HEK293 (cell line): ENCODE measurements at regions not wholly inside any gene's neighbourhood (a gene's known extent, or its start where the extent isn't known, plus 50 kb on each side); places are given as distances from the start of the nearest gene placed in this dataset.

ENCODE experiments used
- CTCF ChIA-PET: fragments of 350-600 bp; formaldehyde crosslinking; extraction: SDS; loops from one replicate; lab custom pipeline; 2021; ENCODE audit warnings: antibody characterized with exemption; lab: Yijun Ruan, JAX
- POLR2A ChIA-PET: fragments of 300-600 bp; formaldehyde crosslinking; extraction: SDS; loops from one replicate; lab custom pipeline; 2020; ENCODE audit warnings: antibody characterized with exemption, inconsistent platforms; lab: Yijun Ruan, JAX
- H3K27ac ChIP-seq: fragments of 200-500 bp; sonication (Bioruptor generic); 2 replicates; pipeline ENCODE4 v1.5.1; 2014; ENCODE audit warnings: low read depth, low read length, control low read depth, inconsistent platforms; ENCODE audit errors: extremely low read depth
- H3K36me3 ChIP-seq, 2 experiments: fragments of 200-500 bp in 1 of 2; sonication (Bioruptor generic) in 1 of 2; 1 replicate in 1 of 2; 2 replicates in 1 of 2; pipeline ENCODE4 v1.5.1; 2014 to 2017; ENCODE audit warnings: inconsistent platforms in 2 of 2, low read length in 2 of 2; ENCODE audit not compliant: control insufficient read depth in 2 of 2, insufficient read depth in 1 of 2
- H3K4me1 ChIP-seq: fragments of 200-500 bp; sonication (Bioruptor generic); 2 replicates; pipeline ENCODE4 v1.5.1; 2014; ENCODE audit warnings: mild to moderate bottlenecking, low read length, inconsistent platforms; ENCODE audit not compliant: control insufficient read depth, insufficient read depth
- H3K4me3 ChIP-seq: 2 replicates; pipeline ENCODE4 v1.5.1; 2011; ENCODE audit warnings: low read depth, mild to moderate bottlenecking, control low read depth, low read length, moderate library complexity
- H3K9me3 ChIP-seq: fragments of 200-500 bp; sonication (Bioruptor generic); 2 replicates; pipeline ENCODE4 v1.5.1; 2014; ENCODE audit warnings: low read depth, low read length, inconsistent platforms; ENCODE audit not compliant: control insufficient read depth, insufficient read depth
- CTCF ChIP-seq: fragments of 450-650 bp; formaldehyde crosslinking; IDR thresholded peaks from 2 replicates; pipeline ENCODE4 v1.5.1; 2016; ENCODE audit warnings: missing biosample characterization, missing genetic modification characterization
- KLF1 ChIP-seq: fragments of 450-650 bp; formaldehyde crosslinking; IDR thresholded peaks from 2 replicates; pipeline ENCODE4 v1.5.1; 2016; ENCODE audit warnings: missing biosample characterization, missing genetic modification characterization
- KLF9 ChIP-seq: fragments of 450-650 bp; formaldehyde crosslinking; IDR thresholded peaks from 2 replicates; pipeline ENCODE4 v1.5.1; 2016; ENCODE audit warnings: missing biosample characterization, missing genetic modification characterization, low read depth
- OSR2 ChIP-seq: fragments of 450-650 bp; formaldehyde crosslinking; IDR thresholded peaks from 2 replicates; pipeline ENCODE4 v1.5.1; 2016; ENCODE audit warnings: missing biosample characterization, missing genetic modification characterization
- REPIN1 ChIP-seq: fragments of 450-650 bp; formaldehyde crosslinking; IDR thresholded peaks from 2 replicates; pipeline ENCODE4 v1.5.1; 2017; ENCODE audit warnings: missing biosample characterization, missing genetic modification characterization, low read depth
- ZNF114 ChIP-seq: fragments of 450-650 bp; formaldehyde crosslinking; IDR thresholded peaks from 2 replicates; pipeline ENCODE4 v1.5.0; 2017; ENCODE audit warnings: missing biosample characterization, missing genetic modification characterization
- ZNF16 ChIP-seq: fragments of 450-650 bp; formaldehyde crosslinking; IDR thresholded peaks from 2 replicates; pipeline ENCODE4 v1.5.1; 2016; ENCODE audit warnings: low read depth, missing biosample characterization, missing genetic modification characterization
- ZNF174 ChIP-seq: fragments of 450-650 bp; formaldehyde crosslinking; IDR thresholded peaks from 2 replicates; pipeline ENCODE4 v1.5.0; 2017; ENCODE audit warnings: missing biosample characterization, mild to moderate bottlenecking, missing genetic modification characterization
- ZNF2 ChIP-seq: fragments of 450-650 bp; formaldehyde crosslinking; IDR thresholded peaks from 2 replicates; pipeline ENCODE4 v1.5.1; 2016; ENCODE audit warnings: missing biosample characterization, missing genetic modification characterization
- ZNF214 ChIP-seq: fragments of 450-650 bp; formaldehyde crosslinking; IDR thresholded peaks from 2 replicates; pipeline ENCODE4 v1.5.1; 2017; ENCODE audit warnings: missing biosample characterization, mild to moderate bottlenecking, missing genetic modification characterization, borderline replicate concordance
- ZNF221 ChIP-seq: fragments of 450-650 bp; formaldehyde crosslinking; IDR thresholded peaks from 2 replicates; pipeline ENCODE4 v1.5.1; 2017; ENCODE audit warnings: missing biosample characterization, missing genetic modification characterization, borderline replicate concordance
- ZNF324 ChIP-seq: fragments of 450-650 bp; formaldehyde crosslinking; IDR thresholded peaks from 2 replicates; pipeline ENCODE4 v1.5.1; 2016; ENCODE audit warnings: missing biosample characterization, missing genetic modification characterization
- ZNF596 ChIP-seq: fragments of 450-650 bp; IDR thresholded peaks from 2 replicates; pipeline ENCODE4 v1.5.0; 2018; ENCODE audit warnings: missing biosample characterization, mild to moderate bottlenecking, missing genetic modification characterization, moderate library complexity
- ZNF610 ChIP-seq: fragments of 450-650 bp; formaldehyde crosslinking; IDR thresholded peaks from 2 replicates; pipeline ENCODE4 v1.5.1; 2016; ENCODE audit warnings: missing biosample characterization, missing genetic modification characterization, borderline replicate concordance
- ZNF624 ChIP-seq: fragments of 450-650 bp; formaldehyde crosslinking; IDR thresholded peaks from 2 replicates; pipeline ENCODE4 v1.5.1; 2017; ENCODE audit warnings: missing biosample characterization, missing genetic modification characterization
- ZNF704 ChIP-seq: fragments of 450-650 bp; formaldehyde crosslinking; IDR thresholded peaks from 2 replicates; pipeline ENCODE4 v1.5.1; 2016; ENCODE audit warnings: missing biosample characterization, missing genetic modification characterization
- ZNF707 ChIP-seq: fragments of 450-650 bp; formaldehyde crosslinking; IDR thresholded peaks from 2 replicates; pipeline ENCODE4 v1.5.1; 2016; ENCODE audit warnings: missing biosample characterization, missing genetic modification characterization
- ZNF768 ChIP-seq: fragments of 450-650 bp; formaldehyde crosslinking; IDR thresholded peaks from 2 replicates; pipeline ENCODE4 v1.5.1; 2018; ENCODE audit warnings: missing biosample characterization, mild to moderate bottlenecking, missing genetic modification characterization
- TF ChIP-seq, protein P1 (sequence below): fragments of 450-650 bp; formaldehyde crosslinking; IDR thresholded peaks from 2 replicates; pipeline ENCODE4 v1.5.1; 2016; ENCODE audit warnings: missing biosample characterization, missing genetic modification characterization
- TF ChIP-seq, protein P2 (sequence below): fragments of 450-650 bp; formaldehyde crosslinking; IDR thresholded peaks from 2 replicates; pipeline ENCODE4 v1.5.1; 2016; ENCODE audit warnings: missing biosample characterization, missing genetic modification characterization
- TF ChIP-seq, protein P3 (sequence below): fragments of 450-650 bp; formaldehyde crosslinking; IDR thresholded peaks from 2 replicates; pipeline ENCODE4 v1.5.1; 2016; ENCODE audit warnings: missing biosample characterization, missing genetic modification characterization

DNA sequence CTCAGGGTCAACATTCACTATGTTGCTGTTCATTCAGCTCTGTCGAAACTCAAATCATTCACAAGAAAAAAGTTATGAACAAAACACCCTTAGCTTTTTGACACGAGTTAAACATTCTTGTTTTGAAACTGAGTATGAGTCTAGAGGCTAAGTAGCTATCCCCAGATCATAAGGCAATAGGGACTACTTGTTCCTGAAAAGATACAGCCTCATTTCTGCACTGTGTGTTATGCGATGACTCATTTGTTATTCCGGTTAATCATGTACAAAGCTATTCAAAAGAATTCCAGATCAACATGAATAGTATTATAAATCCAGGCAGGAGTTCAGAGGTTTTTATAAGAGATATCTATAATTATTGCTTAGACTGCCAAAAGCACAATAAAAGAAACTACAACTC is 908.0 kb downstream of the QKI start:
- no peak overlapping the region for H3K27ac ChIP-seq

DNA sequence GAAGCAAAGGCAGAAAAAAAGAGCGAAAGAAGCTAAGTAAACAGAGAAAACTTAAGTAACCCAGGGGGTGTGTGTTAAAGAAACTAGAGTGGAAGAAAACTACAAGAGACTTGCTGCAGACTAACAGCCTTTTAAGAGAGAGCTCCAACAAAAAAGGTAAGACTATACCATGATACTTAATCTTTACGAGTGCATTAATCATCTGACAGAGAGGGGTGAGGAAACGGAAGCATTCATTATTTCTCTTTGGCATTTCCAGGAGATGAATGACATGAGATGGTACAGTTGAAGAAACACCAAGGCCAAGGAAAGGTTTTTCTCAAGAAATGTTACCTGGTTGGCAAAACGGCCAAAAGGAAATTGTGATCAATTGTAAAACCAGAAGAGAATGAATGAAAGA is 906.8 kb downstream of the QKI start:
- POLR2A ChIA-PET, result no interaction called here
- no peaks in the 10 kb centered on the region for H3K4me1 ChIP-seq
- TF ChIP-seq, protein P1, sequence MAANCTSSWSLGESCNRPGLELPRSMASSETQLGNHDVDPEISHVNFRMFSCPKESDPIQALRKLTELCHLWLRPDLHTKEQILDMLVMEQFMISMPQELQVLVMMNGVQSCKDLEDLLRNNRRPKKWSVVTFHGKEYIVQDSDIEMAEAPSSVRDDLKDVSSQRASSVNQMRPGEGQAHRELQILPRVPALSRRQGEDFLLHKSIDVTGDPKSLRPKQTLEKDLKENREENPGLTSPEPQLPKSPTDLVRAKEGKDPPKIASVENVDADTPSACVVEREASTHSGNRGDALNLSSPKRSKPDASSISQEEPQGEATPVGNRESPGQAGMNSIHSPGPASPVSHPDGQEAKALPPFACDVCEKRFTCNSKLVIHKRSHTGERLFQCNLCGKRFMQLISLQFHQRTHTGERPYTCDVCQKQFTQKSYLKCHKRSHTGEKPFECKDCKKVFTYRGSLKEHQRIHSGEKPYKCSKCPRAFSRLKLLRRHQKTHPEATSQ (tag by site-specific recombination), result no peak
- TF ChIP-seq ZNF2 (tag by site-specific recombination) (no peak), ZNF610 (tag by site-specific recombination) (no peak), ZNF324 (no peak), CTCF (tag by site-specific recombination) (no peak), OSR2 (tag by site-specific recombination) (no peak), ZNF16 (no peak), ZNF114 (tag by site-specific recombination) (no peak), ZNF596 (tag by site-specific recombination) (no peak), REPIN1 (tag by site-specific recombination) (no peak), ZNF221 (tag by site-specific recombination) (no peak)
- TF ChIP-seq, protein P2, sequence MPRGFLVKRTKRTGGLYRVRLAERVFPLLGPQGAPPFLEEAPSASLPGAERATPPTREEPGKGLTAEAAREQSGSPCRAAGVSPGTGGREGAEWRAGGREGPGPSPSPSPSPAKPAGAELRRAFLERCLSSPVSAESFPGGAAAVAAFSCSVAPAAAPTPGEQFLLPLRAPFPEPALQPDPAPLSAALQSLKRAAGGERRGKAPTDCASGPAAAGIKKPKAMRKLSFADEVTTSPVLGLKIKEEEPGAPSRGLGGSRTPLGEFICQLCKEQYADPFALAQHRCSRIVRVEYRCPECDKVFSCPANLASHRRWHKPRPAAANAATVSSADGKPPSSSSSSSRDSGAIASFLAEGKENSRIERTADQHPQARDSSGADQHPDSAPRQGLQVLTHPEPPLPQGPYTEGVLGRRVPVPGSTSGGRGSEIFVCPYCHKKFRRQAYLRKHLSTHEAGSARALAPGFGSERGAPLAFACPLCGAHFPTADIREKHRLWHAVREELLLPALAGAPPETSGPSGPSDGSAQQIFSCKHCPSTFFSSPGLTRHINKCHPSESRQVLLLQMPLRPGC (tag by site-specific recombination), result no peak
- TF ChIP-seq, all 188 proteins: peak for 0
- H3K9me3 ChIP-seq, result no peaks in the 10 kb centered on the region
- H3K36me3 ChIP-seq, result no peaks in the 10 kb centered on the region
- CTCF ChIA-PET, result no interaction called here
- H3K27ac ChIP-seq, result no peak overlapping the region
- H3K4me3 ChIP-seq, result no peak overlapping the region

More for the DNA sequence above, 908.0 kb downstream of the QKI start:
- no peak overlapping the region for H3K4me3 ChIP-seq
- no peaks in the 10 kb centered on the region for H3K4me1 ChIP-seq
- no peaks in the 10 kb centered on the region for H3K9me3 ChIP-seq
- no peaks in the 10 kb centered on the region for H3K36me3 ChIP-seq
- POLR2A ChIA-PET, result no interaction called here
- CTCF ChIA-PET, result interaction anchor here (0.8 kb wide), 1 partner anchor 14 kb away, joined by 3 read pairs; no protein-coding TSS in a partner anchor
- no peak for TF ChIP-seq ZNF174 (tag by site-specific recombination)
- TF ChIP-seq KLF9 (tag by site-specific recombination), result no peak
- TF ChIP-seq ZNF214, result no peak
- TF ChIP-seq ZNF624 (tag by site-specific recombination), result no peak

DNA sequence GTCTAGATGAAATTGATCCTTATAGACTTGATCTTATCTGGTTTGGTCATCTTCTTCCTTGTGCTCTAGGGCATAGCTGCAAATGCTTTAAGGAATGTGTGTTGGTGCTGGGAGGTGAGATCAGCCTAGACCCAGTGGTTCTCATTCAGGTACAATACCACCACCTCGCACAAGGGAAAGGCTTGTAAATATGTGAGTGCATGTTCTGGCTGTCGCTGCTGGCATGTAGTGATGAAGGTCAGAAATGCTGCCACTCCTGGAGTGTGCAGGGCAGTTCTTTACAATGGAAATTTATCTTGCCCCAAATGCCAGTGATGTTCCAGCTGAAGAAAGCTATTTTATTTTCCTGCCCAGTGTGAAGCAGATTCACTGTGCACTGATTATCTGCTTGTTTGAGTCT is 900.9 kb downstream of the QKI start:
- ChIA-PET POLR2A (no interaction called here), CTCF (no interaction called here)
- Histone ChIP-seq H3K4me1 (no peaks in the 10 kb centered on the region), H3K27ac (no peak overlapping the region), H3K36me3 (no peaks in the 10 kb centered on the region), H3K4me3 (no peak overlapping the region), H3K9me3 (no peaks in the 10 kb centered on the region)
- no peak for TF ChIP-seq ZNF768 (tag by site-specific recombination)
- no peak for TF ChIP-seq KLF1
- TF ChIP-seq, protein P3, sequence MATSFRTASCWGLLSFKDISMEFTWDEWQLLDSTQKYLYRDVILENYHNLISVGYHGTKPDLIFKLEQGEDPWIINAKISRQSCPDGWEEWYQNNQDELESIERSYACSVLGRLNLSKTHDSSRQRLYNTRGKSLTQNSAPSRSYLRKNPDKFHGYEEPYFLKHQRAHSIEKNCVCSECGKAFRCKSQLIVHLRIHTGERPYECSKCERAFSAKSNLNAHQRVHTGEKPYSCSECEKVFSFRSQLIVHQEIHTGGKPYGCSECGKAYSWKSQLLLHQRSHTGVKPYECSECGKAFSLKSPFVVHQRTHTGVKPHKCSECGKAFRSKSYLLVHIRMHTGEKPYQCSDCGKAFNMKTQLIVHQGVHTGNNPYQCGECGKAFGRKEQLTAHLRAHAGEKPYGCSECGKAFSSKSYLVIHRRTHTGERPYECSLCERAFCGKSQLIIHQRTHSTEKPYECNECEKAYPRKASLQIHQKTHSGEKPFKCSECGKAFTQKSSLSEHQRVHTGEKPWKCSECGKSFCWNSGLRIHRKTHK (tag by site-specific recombination), result no peak
- no peak for TF ChIP-seq ZNF704 (tag by site-specific recombination)
- TF ChIP-seq ZNF707 (tag by site-specific recombination), result no peak
